Effector memory CD4-positive, alpha-beta T cell (primary cell): ENCODE measurements at regions not wholly inside any gene's neighbourhood (a gene's known extent, or its start where the extent isn't known, plus 50 kb on each side); places are given as distances from the start of the nearest gene placed in this dataset.

ENCODE experiments used
- DNase-seq, 3 donors: peaks; one replicate each; pipeline ENCODE4 v3.0.0-alpha.2; 2020
- H3K27ac ChIP-seq: 2 replicates; pipeline ENCODE4 v1.7.0; 2013; ENCODE audit warnings: mild to moderate bottlenecking, low read length, moderate library complexity; ENCODE audit not compliant: insufficient read depth, poor library complexity, severe bottlenecking
- H3K27me3 ChIP-seq: replicated peaks from 2 replicates; pipeline ENCODE4 v1.7.0; 2013; ENCODE audit warnings: mild to moderate bottlenecking, low read length; ENCODE audit not compliant: insufficient read depth, control insufficient read depth, poor library complexity, severe bottlenecking
- H3K36me3 ChIP-seq: 2 replicates; pipeline ENCODE4 v1.7.0; 2013; ENCODE audit warnings: mild to moderate bottlenecking, low read length, moderate library complexity; ENCODE audit not compliant: control insufficient read depth, insufficient read depth
- H3K4me1 ChIP-seq: 2 replicates; pipeline ENCODE4 v1.7.0; 2013; ENCODE audit warnings: low read length, mild to moderate bottlenecking; ENCODE audit not compliant: control insufficient read depth, insufficient read depth, poor library complexity, severe bottlenecking
- H3K4me3 ChIP-seq: 2 replicates; pipeline ENCODE4 v1.7.0; 2013; ENCODE audit warnings: low read length, low read depth, mild to moderate bottlenecking; ENCODE audit not compliant: insufficient read depth, poor library complexity, severe bottlenecking
- H3K9me3 ChIP-seq: 2 replicates; pipeline ENCODE4 v1.7.0; 2013; ENCODE audit warnings: mild to moderate bottlenecking, low read length, moderate library complexity; ENCODE audit not compliant: control insufficient read depth

- no peak overlapping the region for H3K27ac ChIP-seq
- H3K4me1 ChIP-seq, result no peaks in the 10 kb centered on the region
- no peak overlapping the region for H3K4me3 ChIP-seq
- DNase-seq, result no peak
- H3K36me3 ChIP-seq, result no peaks in the 10 kb centered on the region
- H3K9me3 ChIP-seq, result no peaks in the 10 kb centered on the region
- H3K27me3 ChIP-seq, result no peaks in the 10 kb centered on the region
These were observed 372.1 kb upstream of the C9orf72 start for GRCh38 chr9:27945386-27945785.

- no peaks in the 10 kb centered on the region for H3K27me3 ChIP-seq
- H3K4me1 ChIP-seq, result no peaks in the 10 kb centered on the region
- H3K4me3 ChIP-seq, result no peak overlapping the region
- no peak for DNase-seq
- H3K36me3 ChIP-seq, result no peaks in the 10 kb centered on the region
- no peak overlapping the region for H3K27ac ChIP-seq
- H3K9me3 ChIP-seq, result no peaks in the 10 kb centered on the region
These were observed 377.1 kb upstream of the C9orf72 start for GRCh38 chr9:27950382-27950781.

GRCh38 chr9:27954858-27955257 lies 381.6 kb upstream of the C9orf72 start:
- H3K36me3 ChIP-seq, result no peaks in the 10 kb centered on the region
- no peak overlapping the region for H3K27ac ChIP-seq
- no peak overlapping the region for H3K4me3 ChIP-seq
- DNase-seq, result no peak
- H3K27me3 ChIP-seq, result no peaks in the 10 kb centered on the region
- H3K9me3 ChIP-seq, result no peaks in the 10 kb centered on the region
- no peaks in the 10 kb centered on the region for H3K4me1 ChIP-seq

GRCh38 chr9:27963836-27964235 lies 390.6 kb upstream of the C9orf72 start:
- Histone ChIP-seq H3K9me3 (no peaks in the 10 kb centered on the region), H3K4me3 (no peak overlapping the region), H3K36me3 (no peaks in the 10 kb centered on the region), H3K27ac (no peak overlapping the region), H3K27me3 (no peaks in the 10 kb centered on the region), H3K4me1 (no peaks in the 10 kb centered on the region)
- no peak for DNase-seq

- H3K27ac ChIP-seq, result no peak overlapping the region
- H3K4me1 ChIP-seq, result no peaks in the 10 kb centered on the region
- no peaks in the 10 kb centered on the region for H3K27me3 ChIP-seq
- no peak for DNase-seq
- H3K36me3 ChIP-seq, result no peaks in the 10 kb centered on the region
- H3K9me3 ChIP-seq, result no peaks in the 10 kb centered on the region
- no peak overlapping the region for H3K4me3 ChIP-seq
These were observed 393.9 kb upstream of the C9orf72 start for GRCh38 chr9:27967210-27967609.

- H3K4me3 ChIP-seq, result no peak overlapping the region
- H3K27ac ChIP-seq, result no peak overlapping the region
- DNase-seq, result no peak
- H3K4me1 ChIP-seq, result no peaks in the 10 kb centered on the region
- H3K27me3 ChIP-seq, result no peaks in the 10 kb centered on the region
- no peaks in the 10 kb centered on the region for H3K9me3 ChIP-seq
- H3K36me3 ChIP-seq, result no peaks in the 10 kb centered on the region
These were observed 404.6 kb upstream of the C9orf72 start for GRCh38 chr9:27977931-27978330.

GRCh38 chr9:27985714-27986113 lies 412.4 kb upstream of the C9orf72 start:
- no peak overlapping the region for H3K4me3 ChIP-seq
- no peaks in the 10 kb centered on the region for H3K36me3 ChIP-seq
- no peaks in the 10 kb centered on the region for H3K9me3 ChIP-seq
- DNase-seq, result no peak
- no peaks in the 10 kb centered on the region for H3K4me1 ChIP-seq
- H3K27ac ChIP-seq, result no peak overlapping the region
- no peaks in the 10 kb centered on the region for H3K27me3 ChIP-seq

- no peak for DNase-seq
- Histone ChIP-seq H3K36me3 (no peaks in the 10 kb centered on the region), H3K4me1 (no peaks in the 10 kb centered on the region), H3K27ac (no peak overlapping the region), H3K4me3 (no peak overlapping the region), H3K27me3 (no peaks in the 10 kb centered on the region), H3K9me3 (no peaks in the 10 kb centered on the region)
These were observed 417.2 kb upstream of the C9orf72 start for GRCh38 chr9:27990524-27990923.

GRCh38 chr9:27991221-27991620 lies 417.9 kb upstream of the C9orf72 start:
- no peaks in the 10 kb centered on the region for H3K9me3 ChIP-seq
- no peaks in the 10 kb centered on the region for H3K36me3 ChIP-seq
- no peak for DNase-seq
- H3K27me3 ChIP-seq, result no peaks in the 10 kb centered on the region
- H3K4me3 ChIP-seq, result no peak overlapping the region
- no peaks in the 10 kb centered on the region for H3K4me1 ChIP-seq
- H3K27ac ChIP-seq, result no peak overlapping the region

GRCh38 chr9:28001096-28001495 lies 427.8 kb upstream of the C9orf72 start:
- H3K4me1 ChIP-seq, result no peaks in the 10 kb centered on the region
- no peaks in the 10 kb centered on the region for H3K9me3 ChIP-seq
- no peaks in the 10 kb centered on the region for H3K36me3 ChIP-seq
- DNase-seq, result no peak
- no peak overlapping the region for H3K27ac ChIP-seq
- H3K27me3 ChIP-seq, result no peaks in the 10 kb centered on the region
- no peak overlapping the region for H3K4me3 ChIP-seq

- Histone ChIP-seq H3K36me3 (no peaks in the 10 kb centered on the region), H3K9me3 (no peaks in the 10 kb centered on the region), H3K4me1 (no peaks in the 10 kb centered on the region), H3K27me3 (no peaks in the 10 kb centered on the region), H3K4me3 (no peak overlapping the region), H3K27ac (no peak overlapping the region)
- DNase-seq, result no peak
These were observed 431.6 kb upstream of the C9orf72 start for GRCh38 chr9:28004900-28005299.
